HCT116 (cell line): ENCODE measurements at regions not wholly inside any gene's neighbourhood (a gene's known extent, or its start where the extent isn't known, plus 50 kb on each side); places are given as distances from the start of the nearest gene placed in this dataset.

Source experiments
- ATAC-seq: fragments of 200-7000 bp; cut with Tn5 transposase; 2 replicates; pipeline ENCODE4 v1.9.1; 2020; ENCODE audit warnings: mild to moderate bottlenecking, moderate library complexity
- BruUV-seq: library from RNA; stranded (reverse); fragments of 400-500 nt; replicated peaks from 2 replicates; lab custom pipeline; 2021; lab: Mats Ljungman, UMichigan
- CTCF ChIA-PET: fragments of 300-600 bp; sonication (Branson Sonifier 250); formaldehyde crosslinking; loops from one replicate; lab custom pipeline; 2021; ENCODE audit warnings: antibody characterized with exemption; lab: Charles Lee
- POLR2A ChIA-PET: fragments of 300-600, 350-600 bp; sonication (Branson Sonifier 250); formaldehyde crosslinking; loops from one replicate; lab custom pipeline; 2021; ENCODE audit warnings: antibody characterized with exemption; lab: Charles Lee
- RAD21 ChIA-PET, 2 experiments: fragments of 300-600 bp; sonication (Branson Sonifier 250); formaldehyde crosslinking; loops; one replicate each; lab custom pipeline; 2023; ENCODE audit warnings: low total read pairs in 2 of 2; ENCODE audit not compliant: uncharacterized antibody in 2 of 2, unreplicated experiment in 2 of 2, low non-redundant PET in 1 of 2; lab: Charles Lee
- DNase-seq: peaks from one replicate; pipeline ENCODE4 v3.0.0-alpha.2; 2010; ENCODE audit warnings: low read depth, low spot score
- H2AFZ ChIP-seq: fragments of 200-600 bp; shearing (Covaris generic), sonication (generic); 2 replicates; pipeline ENCODE4 v1.6.1; 2017; ENCODE audit warnings: low read depth, mixed run types, mixed read lengths, antibody characterized with exemption, low read length; ENCODE audit not compliant: poor library complexity, severe bottlenecking
- H3K27ac ChIP-seq: 2 replicates; pipeline ENCODE4 v1.5.1; 2012; ENCODE audit warnings: low read depth, low read length
- H3K27me3 ChIP-seq: fragments of 200-600 bp; sonication (generic); 2 replicates; pipeline ENCODE4 v1.6.1; 2016; ENCODE audit warnings: mixed run types, low read length, mixed read lengths; ENCODE audit not compliant: insufficient read depth
- H3K36me3 ChIP-seq, 2 experiments: fragments of 200-500 bp in 1 of 2; fragments of 200-600 bp in 1 of 2; sonication (Bioruptor generic) in 1 of 2; sonication (generic) in 1 of 2; 2 replicates each; pipeline versions ENCODE4 v1.5.1 to v1.6.1; 2014 to 2016; ENCODE audit warnings: low read length in 2 of 2, inconsistent platforms in 1 of 2, mixed read lengths in 1 of 2, mixed run types in 1 of 2; ENCODE audit not compliant: insufficient read depth in 2 of 2, control insufficient read depth in 1 of 2
- H3K4me1 ChIP-seq, 2 experiments: fragments of 200-600 bp in 1 of 2; sonication (generic) in 1 of 2; 2 replicates each; pipeline versions ENCODE4 v1.5.1 to v1.6.1; 2012 to 2017; ENCODE audit warnings: low read length in 2 of 2, inconsistent platforms in 1 of 2, mild to moderate bottlenecking in 1 of 2, mixed read lengths in 1 of 2, mixed run types in 1 of 2, moderate library complexity in 1 of 2; ENCODE audit not compliant: insufficient read depth in 2 of 2, control insufficient read depth in 1 of 2
- H3K4me2 ChIP-seq: fragments of 200-600 bp; sonication (generic); 2 replicates; pipeline ENCODE4 v1.6.1; 2017; ENCODE audit warnings: mixed run types, low read length, mixed read lengths
- H3K4me3 ChIP-seq, 2 experiments: fragments of 200-600 bp in 1 of 2; sonication (generic) in 1 of 2; replicated peaks in 1 of 2; 2 replicates each; pipeline ENCODE4 v1.5.1; 2011 to 2016; ENCODE audit warnings: low read length in 2 of 2, control low read depth in 1 of 2, low read depth in 1 of 2, mild to moderate bottlenecking in 1 of 2, mixed read lengths in 1 of 2, mixed run types in 1 of 2
- H3K79me2 ChIP-seq: fragments of 200-600 bp; sonication (generic); 2 replicates; pipeline ENCODE4 v1.6.1; 2017; ENCODE audit warnings: mild to moderate bottlenecking, mixed run types, low read length, moderate library complexity, mixed read lengths; ENCODE audit not compliant: insufficient read depth
- H3K9ac ChIP-seq: fragments of 200-600 bp; sonication (generic); 2 replicates; pipeline ENCODE4 v1.6.1; 2016; ENCODE audit warnings: low read length, mixed read lengths
- H3K9me2 ChIP-seq: fragments of 200-600 bp; sonication (generic), shearing (Covaris generic); 2 replicates; pipeline ENCODE4 v1.6.1; 2017; ENCODE audit warnings: mixed run types, mild to moderate bottlenecking, moderate library complexity; ENCODE audit not compliant: insufficient read depth
- H3K9me3 ChIP-seq, 2 experiments: fragments of 200-500 bp in 1 of 2; fragments of 200-600 bp in 1 of 2; sonication (Bioruptor generic) in 1 of 2; sonication (generic) in 1 of 2; 2 replicates each; pipeline ENCODE4 v1.6.1; 2014 to 2017; ENCODE audit warnings: low read length in 2 of 2, mixed read lengths in 2 of 2, inconsistent platforms in 1 of 2, low read depth in 1 of 2, mild to moderate bottlenecking in 1 of 2, mixed run types in 1 of 2, moderate library complexity in 1 of 2; ENCODE audit not compliant: control insufficient read depth in 1 of 2, insufficient read depth in 1 of 2
- H4K20me1 ChIP-seq: fragments of 200-600 bp; sonication (generic), shearing (Covaris generic); 2 replicates; pipeline ENCODE4 v1.6.1; 2017; ENCODE audit warnings: mixed run types, mild to moderate bottlenecking, moderate library complexity; ENCODE audit not compliant: insufficient read depth
- ATF3 ChIP-seq: IDR thresholded peaks from 2 replicates; pipeline ENCODE4 v1.6.1; 2012
- CBX3 ChIP-seq: IDR thresholded peaks from 2 replicates; pipeline ENCODE4 v1.6.1; 2012; ENCODE audit warnings: low read depth
- EGR1 ChIP-seq: IDR thresholded peaks from 2 replicates; pipeline ENCODE4 v1.6.1; 2012; ENCODE audit warnings: low read depth
- ELF1 ChIP-seq: IDR thresholded peaks from 2 replicates; pipeline ENCODE4 v1.6.1; 2012; ENCODE audit warnings: low read depth, borderline replicate concordance
- EZH2 ChIP-seq: fragments of 200-600 bp; sonication (generic); IDR thresholded peaks from 2 replicates; pipeline ENCODE4 v1.6.1; 2017; ENCODE audit warnings: antibody characterized with exemption, mixed run types
- FOSL1 ChIP-seq: IDR thresholded peaks from 2 replicates; pipeline ENCODE4 v1.6.1; 2012; ENCODE audit warnings: low read depth
- POLR2A ChIP-seq: IDR thresholded peaks from 2 replicates; pipeline ENCODE4 v1.7.0; 2011; ENCODE audit warnings: borderline replicate concordance; ENCODE audit not compliant: insufficient read depth, insufficient read length; ENCODE audit errors: extremely low read depth
- POLR2AphosphoS5 ChIP-seq: IDR thresholded peaks from 2 replicates; pipeline ENCODE4 v1.6.1; 2011; ENCODE audit warnings: mild to moderate bottlenecking, low read depth, low read length, moderate library complexity
- RAD21 ChIP-seq: IDR thresholded peaks from 2 replicates; pipeline ENCODE4 v1.6.1; 2012; ENCODE audit warnings: low read depth, mild to moderate bottlenecking
- SP1 ChIP-seq: IDR thresholded peaks from 2 replicates; pipeline ENCODE4 v1.6.1; 2012; ENCODE audit warnings: low read depth
- SRF ChIP-seq: IDR thresholded peaks from 2 replicates; pipeline ENCODE4 v1.6.1; 2012; ENCODE audit warnings: low read depth
- TCF7L2 ChIP-seq: IDR thresholded peaks from 2 replicates; pipeline ENCODE4 v1.7.0; 2011; ENCODE audit warnings: borderline replicate concordance, inconsistent platforms; ENCODE audit not compliant: insufficient read depth, insufficient read length; ENCODE audit errors: extremely low read depth
- YY1 ChIP-seq: IDR thresholded peaks from 2 replicates; pipeline ENCODE4 v1.6.1; 2011; ENCODE audit warnings: low read length, low read depth, moderate library complexity, mild to moderate bottlenecking; ENCODE audit not compliant: insufficient replicate concordance; ENCODE audit errors: extremely low read depth
- ZBTB33 ChIP-seq: IDR thresholded peaks from 2 replicates; pipeline ENCODE4 v1.6.1; 2011; ENCODE audit warnings: mild to moderate bottlenecking, low read length, moderate library complexity; ENCODE audit not compliant: insufficient replicate concordance; ENCODE audit errors: extremely low read depth
- ZFX ChIP-seq: fragments of 450-650 bp; IDR thresholded peaks from 2 replicates; pipeline ENCODE4 v1.6.1; 2017
- ZNF274 ChIP-seq: fragments of 200-500 bp; sonication (Bioruptor generic); IDR thresholded peaks from 2 replicates; pipeline ENCODE4 v1.6.1; 2014; ENCODE audit warnings: mild to moderate bottlenecking, low read depth, low read length, inconsistent platforms
- intact Hi-C: fragments of 100-400 bp; cut with micrococcal nuclease; formaldehyde crosslinking; loops from 2 replicates; pipeline ENCODE4 v1.10.0; 2022

GRCh38 chr3:135416182-135416581 lies 549.3 kb upstream of the PPP2R3A start:
- Histone ChIP-seq H4K20me1 (no peaks in the 10 kb centered on the region), H2AFZ (no peak overlapping the region), H3K4me2 (no peak overlapping the region), H3K79me2 (no peaks in the 10 kb centered on the region), H3K27me3 (peaks cover 14% of the 10 kb centered on the region; the same call in 1 of the 2 replicates), H3K9ac (no peak overlapping the region), H3K9me2 (no peaks in the 10 kb centered on the region), H3K36me3 (no peaks in the 10 kb centered on the region), H3K4me3 (no peak overlapping the region), H3K4me1 (no peaks in the 10 kb centered on the region), H3K27ac (no peak overlapping the region), H3K9me3 (no peaks in the 10 kb centered on the region)
- BruUV-seq, result no TSS peak
- TF ChIP-seq RAD21 (no peak), ZBTB33 (no peak), SP1 (no peak), ELF1 (no peak)
- DNase-seq (no peak), ATAC-seq (no peak)
- intact Hi-C loops, result no loop called here
- POLR2A ChIA-PET, result no interaction called here
- RAD21 ChIA-PET, result no interaction called here
- CTCF ChIA-PET, result no interaction called here

- H3K4me2 ChIP-seq, result no peak overlapping the region
- no peak overlapping the region for H3K27ac ChIP-seq
- H4K20me1 ChIP-seq, result no peaks in the 10 kb centered on the region
- RAD21 ChIA-PET, result no interaction called here
- no peaks in the 10 kb centered on the region for H3K79me2 ChIP-seq
- intact Hi-C loops, result no loop called here
- no peak overlapping the region for H3K9ac ChIP-seq
- H3K9me3 ChIP-seq, result no peaks in the 10 kb centered on the region
- DNase-seq (no peak), ATAC-seq (no peak)
- BruUV-seq, result no TSS peak
- POLR2A ChIA-PET, result no interaction called here
- H3K27me3 ChIP-seq, result peaks cover 6% of the 10 kb centered on the region; the same call in 1 of the 2 replicates
- no peak overlapping the region for H3K4me3 ChIP-seq
- H3K4me1 ChIP-seq, result no peaks in the 10 kb centered on the region
- H3K9me2 ChIP-seq, result no peaks in the 10 kb centered on the region
- H3K36me3 ChIP-seq, result no peaks in the 10 kb centered on the region
- no peak overlapping the region for H2AFZ ChIP-seq
- CTCF ChIA-PET, result no interaction called here
- TF ChIP-seq SRF (no peak), POLR2AphosphoS5 (no peak), EZH2 (no peak), ELF1 (no peak), CBX3 (no peak), FOSL1 (no peak), POLR2A (no peak), ZBTB33 (no peak), ZNF274 (no peak), YY1 (no peak), SP1 (no peak), TCF7L2 (no peak), EGR1 (no peak), ZFX (no peak), ATF3 (no peak)
These were observed 546.4 kb upstream of the PPP2R3A start for GRCh38 chr3:135419155-135419554.
